ENCODE measurements at regions not wholly inside any gene's neighbourhood (a gene's known extent, or its start where the extent isn't known, plus 50 kb on each side); places are given as distances from the start of the nearest gene placed in this dataset.
"Not testable (repeated sequence)": the region's sequence is repeated elsewhere in the genome, so short reads cannot be mapped to it uniquely, and the experiment has no call there.

- H3K4me2 ChIP-seq (ENCODE audit: low read depth, low read length, poor library complexity, severe bottlenecking): peak overlapping the region; percentile 51
- H3K9me2 ChIP-seq (replicated peaks; ENCODE audit: insufficient read depth, low read length); H3K27ac ChIP-seq (ENCODE audit: low read length); H3K36me3 ChIP-seq (ENCODE audit: insufficient read depth, low read length); H3K9me3 ChIP-seq (ENCODE audit: low read length); H2AFZ ChIP-seq (ENCODE audit: low read length); H3K4me1 ChIP-seq (ENCODE audit: low read length); H4K20me1 ChIP-seq (ENCODE audit: insufficient read depth, low read depth, low read length); H3K4me3 ChIP-seq (ENCODE audit: low read length); H3K79me2 ChIP-seq (ENCODE audit: low read length); H3K27me3 ChIP-seq (ENCODE audit: low read length): not testable (repeated sequence)
- peak; percentile 39 for DNase-seq
- H3K9ac ChIP-seq (ENCODE audit: low read length): peak overlapping the region; percentile 24; the same call in 1 of the 2 replicates
Measured at GRCh38 chr2:87603418-87604278, 144.2 kb upstream of the PLGLB2 start.

- H3K4me3 ChIP-seq (ENCODE audit: low read length); H3K36me3 ChIP-seq (ENCODE audit: insufficient read depth, low read length); H4K20me1 ChIP-seq (ENCODE audit: insufficient read depth, low read depth, low read length); H3K9me2 ChIP-seq (replicated peaks; ENCODE audit: insufficient read depth, low read length); H3K27ac ChIP-seq (ENCODE audit: low read length); H3K9me3 ChIP-seq (ENCODE audit: low read length); H3K79me2 ChIP-seq (ENCODE audit: low read length); DNase-seq; H3K4me1 ChIP-seq (ENCODE audit: low read length); H3K27me3 ChIP-seq (ENCODE audit: low read length); H2AFZ ChIP-seq (ENCODE audit: low read length): not testable (repeated sequence)
- H3K4me2 ChIP-seq (ENCODE audit: low read depth, low read length, poor library complexity, severe bottlenecking): peak overlapping the region; percentile 51
- H3K9ac ChIP-seq (ENCODE audit: low read length): peak overlapping the region; percentile 24; the same call in 1 of the 2 replicates
Measured at GRCh38 chr2:87604279-87604818, 143.5 kb upstream of the PLGLB2 start.

- not testable (repeated sequence) for H3K4me1 ChIP-seq (ENCODE audit: low read length); H3K79me2 ChIP-seq (ENCODE audit: low read length); H3K4me3 ChIP-seq (ENCODE audit: low read length); H4K20me1 ChIP-seq (ENCODE audit: insufficient read depth, low read depth, low read length); H3K4me2 ChIP-seq (ENCODE audit: low read depth, low read length, poor library complexity, severe bottlenecking); H3K9me3 ChIP-seq (ENCODE audit: low read length); H3K36me3 ChIP-seq (ENCODE audit: insufficient read depth, low read length); H3K27me3 ChIP-seq (ENCODE audit: low read length); H2AFZ ChIP-seq (ENCODE audit: low read length); H3K9ac ChIP-seq (ENCODE audit: low read length); H3K27ac ChIP-seq (ENCODE audit: low read length); H3K9me2 ChIP-seq (replicated peaks; ENCODE audit: insufficient read depth, low read length)
- DNase-seq: peak; percentile 52
Measured at GRCh38 chr2:87604980-87605379, 142.9 kb upstream of the PLGLB2 start.

- not testable (repeated sequence) for H3K79me2 ChIP-seq (ENCODE audit: low read length); H3K27me3 ChIP-seq (ENCODE audit: low read length); H3K36me3 ChIP-seq (ENCODE audit: insufficient read depth, low read length); H3K9me3 ChIP-seq (ENCODE audit: low read length); H3K4me3 ChIP-seq (ENCODE audit: low read length); H2AFZ ChIP-seq (ENCODE audit: low read length); H3K27ac ChIP-seq (ENCODE audit: low read length); H3K4me1 ChIP-seq (ENCODE audit: low read length); H4K20me1 ChIP-seq (ENCODE audit: insufficient read depth, low read depth, low read length); H3K9me2 ChIP-seq (replicated peaks; ENCODE audit: insufficient read depth, low read length); H3K4me2 ChIP-seq (ENCODE audit: low read depth, low read length, poor library complexity, severe bottlenecking); DNase-seq; H3K9ac ChIP-seq (ENCODE audit: low read length)
Measured at GRCh38 chr2:87608377-87609166, 139.3 kb upstream of the PLGLB2 start.

GRCh38 chr2:87610974-87611373, 136.9 kb upstream of the PLGLB2 start:
- not testable (repeated sequence) for H3K4me3 ChIP-seq (ENCODE audit: low read length); H3K9me2 ChIP-seq (replicated peaks; ENCODE audit: insufficient read depth, low read length); H3K9me3 ChIP-seq (ENCODE audit: low read length); H3K9ac ChIP-seq (ENCODE audit: low read length); H3K27ac ChIP-seq (ENCODE audit: low read length); H3K4me2 ChIP-seq (ENCODE audit: low read depth, low read length, poor library complexity, severe bottlenecking); H3K4me1 ChIP-seq (ENCODE audit: low read length); H2AFZ ChIP-seq (ENCODE audit: low read length); H3K27me3 ChIP-seq (ENCODE audit: low read length); H3K79me2 ChIP-seq (ENCODE audit: low read length); H3K36me3 ChIP-seq (ENCODE audit: insufficient read depth, low read length); H4K20me1 ChIP-seq (ENCODE audit: insufficient read depth, low read depth, low read length); DNase-seq

GRCh38 chr2:87611416-87611815, 136.5 kb upstream of the PLGLB2 start:
- not testable (repeated sequence) for H3K36me3 ChIP-seq (ENCODE audit: insufficient read depth, low read length); H4K20me1 ChIP-seq (ENCODE audit: insufficient read depth, low read depth, low read length); H3K27me3 ChIP-seq (ENCODE audit: low read length); H2AFZ ChIP-seq (ENCODE audit: low read length); H3K27ac ChIP-seq (ENCODE audit: low read length); DNase-seq; H3K4me1 ChIP-seq (ENCODE audit: low read length); H3K9me3 ChIP-seq (ENCODE audit: low read length); H3K9ac ChIP-seq (ENCODE audit: low read length); H3K9me2 ChIP-seq (replicated peaks; ENCODE audit: insufficient read depth, low read length); H3K4me2 ChIP-seq (ENCODE audit: low read depth, low read length, poor library complexity, severe bottlenecking); H3K4me3 ChIP-seq (ENCODE audit: low read length); H3K79me2 ChIP-seq (ENCODE audit: low read length)

GRCh38 chr2:87611956-87612355, 135.9 kb upstream of the PLGLB2 start:
- not testable (repeated sequence) for H3K27ac ChIP-seq (ENCODE audit: low read length); H3K9me2 ChIP-seq (replicated peaks; ENCODE audit: insufficient read depth, low read length); H3K4me3 ChIP-seq (ENCODE audit: low read length); H3K4me1 ChIP-seq (ENCODE audit: low read length); H3K36me3 ChIP-seq (ENCODE audit: insufficient read depth, low read length); H4K20me1 ChIP-seq (ENCODE audit: insufficient read depth, low read depth, low read length); H3K79me2 ChIP-seq (ENCODE audit: low read length); DNase-seq; H2AFZ ChIP-seq (ENCODE audit: low read length); H3K27me3 ChIP-seq (ENCODE audit: low read length); H3K9ac ChIP-seq (ENCODE audit: low read length); H3K4me2 ChIP-seq (ENCODE audit: low read depth, low read length, poor library complexity, severe bottlenecking); H3K9me3 ChIP-seq (ENCODE audit: low read length)

- H3K27ac ChIP-seq (ENCODE audit: low read length); DNase-seq; H3K9me3 ChIP-seq (ENCODE audit: low read length); H2AFZ ChIP-seq (ENCODE audit: low read length); H3K9ac ChIP-seq (ENCODE audit: low read length); H3K4me3 ChIP-seq (ENCODE audit: low read length); H4K20me1 ChIP-seq (ENCODE audit: insufficient read depth, low read depth, low read length); H3K36me3 ChIP-seq (ENCODE audit: insufficient read depth, low read length); H3K4me2 ChIP-seq (ENCODE audit: low read depth, low read length, poor library complexity, severe bottlenecking); H3K27me3 ChIP-seq (ENCODE audit: low read length); H3K9me2 ChIP-seq (replicated peaks; ENCODE audit: insufficient read depth, low read length); H3K4me1 ChIP-seq (ENCODE audit: low read length); H3K79me2 ChIP-seq (ENCODE audit: low read length): not testable (repeated sequence)
Measured at GRCh38 chr2:87614829-87615434, 133.0 kb upstream of the PLGLB2 start.

Data from Karpas-422 (cell line).